ENCODE measurements at regions not wholly inside any gene's neighbourhood (a gene's known extent, or its start where the extent isn't known, plus 50 kb on each side); places are given as distances from the start of the nearest gene placed in this dataset.
"Not testable (repeated sequence)": the region's sequence is repeated elsewhere in the genome, so short reads cannot be mapped to it uniquely, and the experiment has no call there.

DNA sequence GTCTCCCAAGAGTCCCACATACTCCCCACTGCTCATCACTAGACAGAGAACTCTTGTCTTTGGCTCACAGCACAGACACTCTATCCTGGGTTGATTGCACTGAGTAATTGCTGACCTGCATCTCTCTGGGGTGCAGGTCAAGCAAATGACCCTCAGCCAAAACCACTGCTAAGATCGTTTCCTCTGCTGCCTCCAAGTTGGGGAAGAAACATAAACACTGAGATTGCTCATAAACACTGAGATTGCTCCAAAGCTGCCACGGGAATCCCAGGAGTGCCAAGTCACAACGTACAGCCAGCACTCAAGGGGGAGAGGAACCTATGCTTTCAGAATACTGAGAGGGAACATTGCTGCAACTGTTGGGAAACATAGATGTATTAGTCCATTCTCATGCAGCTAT, 1402.1 kb upstream of the ACO1 start:
- ChIA-PET POLR2A (no interaction called here), CTCF (no interaction called here)

DNA sequence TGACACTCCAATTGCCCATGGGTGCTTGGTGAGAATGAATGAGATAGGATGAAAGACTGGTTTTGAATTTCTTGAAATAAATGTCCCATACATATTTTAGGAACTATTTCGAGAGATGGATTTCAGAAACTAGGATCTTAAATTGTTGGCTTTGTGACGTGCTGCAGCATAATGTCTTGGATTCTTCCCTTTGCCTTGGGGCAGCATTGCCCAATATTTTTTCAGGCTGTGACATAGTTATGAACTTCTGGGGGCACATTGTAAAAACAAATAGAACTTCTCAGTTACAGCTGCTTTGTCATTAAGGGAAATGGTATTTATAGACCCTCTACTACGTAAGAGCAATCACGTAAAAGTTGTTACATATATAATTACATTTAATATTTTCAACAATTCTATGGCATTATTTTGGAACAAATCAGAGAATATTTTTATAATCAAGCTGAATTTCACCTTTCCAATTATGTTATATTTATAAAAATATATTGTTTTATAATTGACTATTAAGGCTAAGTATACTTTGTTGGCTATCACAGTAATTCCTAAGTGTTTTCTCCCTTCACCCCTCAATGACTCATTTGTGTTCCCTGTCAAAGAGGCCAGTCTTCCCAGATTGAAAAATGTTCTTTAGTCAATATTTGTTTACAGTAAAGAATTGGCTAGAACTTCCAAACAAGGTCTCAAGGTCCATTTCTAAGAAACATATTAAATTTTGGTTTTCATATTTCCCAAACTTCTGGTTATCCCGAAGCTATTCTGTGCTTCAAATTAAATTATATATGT, 1388.3 kb upstream of the ACO1 start:
- CTCF ChIA-PET = interaction anchor here (1.1 kb wide), 1 partner anchor 7 kb away, joined by 3 read pairs; no protein-coding TSS in a partner anchor
- POLR2A ChIA-PET = no interaction called here

DNA sequence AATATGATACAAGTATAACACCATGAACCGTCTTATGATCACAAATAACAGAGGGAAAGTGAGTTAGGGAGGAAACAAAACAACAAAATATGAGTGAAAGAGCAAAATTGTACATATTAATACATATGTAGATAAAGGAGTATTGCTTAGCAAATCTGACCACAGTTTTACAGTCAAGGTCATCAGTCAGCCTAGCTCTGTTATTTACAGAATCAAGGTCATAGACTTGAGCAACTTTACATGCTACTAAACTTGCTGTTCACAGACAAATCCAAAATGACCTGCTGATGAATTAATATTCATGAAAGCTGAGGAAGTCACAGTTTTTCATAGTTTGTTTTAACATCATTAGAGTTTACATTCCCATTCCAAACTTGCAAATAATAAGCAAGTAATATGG, 1387.7 kb upstream of the ACO1 start:
- ChIA-PET CTCF (no interaction called here), POLR2A (no interaction called here)

DNA sequence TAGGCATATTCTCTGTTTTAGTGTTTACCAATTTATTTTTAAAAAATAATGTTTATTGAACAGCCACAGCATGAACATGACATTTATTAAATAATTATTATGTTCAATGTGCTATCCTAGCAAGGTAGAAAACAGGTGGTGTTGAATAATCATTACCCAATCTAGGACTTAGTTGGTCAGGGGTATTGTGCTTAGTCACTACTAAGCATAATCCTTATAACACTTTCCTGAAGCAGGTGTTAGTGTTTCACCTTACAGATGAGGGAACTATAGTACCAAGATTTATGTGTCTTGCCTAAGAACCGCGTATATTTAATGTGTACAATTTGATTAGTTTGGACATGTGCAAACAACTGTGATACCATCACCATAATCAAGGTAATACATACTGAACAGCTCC, 1387.2 kb upstream of the ACO1 start:
- POLR2A ChIA-PET = no interaction called here
- CTCF ChIA-PET = no interaction called here

DNA sequence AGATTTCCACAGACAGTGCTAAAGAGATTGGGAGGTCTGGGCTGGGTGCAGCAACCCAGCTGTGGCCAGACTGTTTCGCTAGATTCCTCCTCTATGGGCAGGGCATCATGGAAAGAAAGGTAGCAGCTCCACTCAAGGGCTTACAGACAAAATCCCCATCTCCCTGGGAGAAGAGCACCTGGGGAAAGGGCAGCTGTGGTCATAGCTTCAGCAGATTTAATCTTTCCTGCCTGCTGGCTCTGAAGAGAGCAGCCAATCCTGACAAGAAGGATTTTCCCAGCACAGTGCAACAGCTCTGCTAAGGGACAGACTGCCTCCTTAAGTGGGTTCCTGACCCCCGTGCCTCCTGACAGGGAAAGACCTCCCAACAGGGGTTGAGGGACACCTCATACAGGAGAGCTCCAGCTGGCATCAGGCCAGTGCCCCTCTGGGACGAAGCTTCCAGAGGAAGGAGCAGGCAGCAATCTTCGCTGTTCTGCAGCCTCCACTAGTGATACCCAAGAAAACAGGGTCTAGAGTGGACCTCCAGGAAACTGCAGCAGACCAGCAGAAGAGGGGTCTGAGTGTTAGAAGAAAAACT, 1379.3 kb upstream of the ACO1 start:
- POLR2A ChIA-PET = no interaction called here
- CTCF ChIA-PET = no interaction called here

DNA sequence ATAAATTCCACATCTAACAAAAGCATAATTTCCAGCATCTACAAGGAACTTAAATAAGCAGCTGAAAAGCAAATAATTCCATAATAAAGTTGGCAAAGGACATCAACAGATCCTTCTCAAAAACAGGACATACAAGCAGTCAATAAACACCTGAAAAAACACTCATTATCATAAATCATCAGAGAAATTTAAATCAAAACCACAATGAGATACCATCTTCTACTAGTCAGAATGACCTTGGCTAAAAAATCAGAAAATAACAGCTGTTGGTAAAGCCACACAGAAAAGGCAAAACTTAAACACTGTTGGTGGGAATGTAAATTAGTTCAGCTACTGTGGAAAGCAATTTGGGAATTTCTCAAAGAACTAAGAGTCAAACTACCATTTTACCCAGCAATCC, 1371.1 kb upstream of the ACO1 start:
- POLR2A ChIA-PET = no interaction called here
- CTCF ChIA-PET = no interaction called here

DNA sequence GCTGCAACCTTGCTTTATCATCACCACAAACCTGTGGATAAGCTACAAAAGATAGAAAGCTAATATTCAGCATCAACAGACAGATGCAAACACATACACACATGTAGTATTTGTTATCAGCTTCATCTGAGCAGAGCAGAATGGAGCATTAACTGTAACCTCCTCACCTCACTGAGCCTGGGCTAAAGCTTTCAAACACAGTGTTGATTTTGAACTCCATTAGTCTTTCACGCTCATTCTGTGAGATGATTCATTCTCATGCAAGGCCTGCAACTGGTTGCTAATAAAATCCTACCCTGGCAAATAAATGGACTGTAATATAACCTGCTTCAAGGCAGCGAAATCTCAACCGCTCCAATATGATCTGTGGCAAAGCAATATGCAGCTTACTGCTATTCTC, 1360.6 kb upstream of the ACO1 start:
- ChIA-PET CTCF (no interaction called here), POLR2A (no interaction called here)

DNA sequence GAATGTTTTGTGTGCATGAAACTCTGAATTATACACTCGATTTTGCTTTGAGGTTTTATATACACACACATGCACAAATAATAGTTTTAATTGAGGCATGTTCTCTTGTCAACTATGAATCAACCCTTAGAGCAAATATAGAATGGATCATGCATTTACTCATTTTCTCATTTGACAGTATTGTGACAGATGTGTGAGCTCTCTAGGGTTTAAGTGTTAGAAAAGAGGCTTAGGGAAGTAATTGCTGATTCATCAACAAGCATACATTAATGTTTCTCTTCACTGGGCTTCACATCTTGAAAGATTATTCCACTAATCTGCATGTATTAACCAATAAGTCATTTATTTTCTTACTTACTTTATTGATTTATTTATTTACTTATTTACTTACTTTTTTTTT, 1356.8 kb upstream of the ACO1 start:
- POLR2A ChIA-PET = no interaction called here

DNA sequence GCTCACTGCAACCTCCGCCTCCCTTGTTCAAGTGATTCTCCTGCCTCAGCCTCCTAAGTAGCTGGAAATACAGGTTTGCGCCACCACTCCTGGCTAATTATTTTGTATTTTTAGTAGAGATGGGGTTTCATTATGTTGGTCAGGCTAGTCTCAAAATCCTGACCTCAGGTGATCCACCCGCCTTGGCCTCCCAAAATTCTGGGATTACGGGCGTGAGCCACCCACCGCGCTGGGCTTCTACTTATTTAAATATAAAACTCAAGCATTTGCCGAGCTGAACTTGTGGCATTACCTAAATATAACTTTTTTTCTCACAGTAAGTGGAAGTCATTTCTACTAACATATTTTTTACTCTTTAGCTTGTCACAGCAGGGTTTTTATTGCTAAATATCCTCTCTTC, 1356.3 kb upstream of the ACO1 start:
- POLR2A ChIA-PET = no interaction called here

More for the DNA sequence above, 1356.8 kb upstream of the ACO1 start:
- CTCF ChIA-PET = no interaction called here

DNA sequence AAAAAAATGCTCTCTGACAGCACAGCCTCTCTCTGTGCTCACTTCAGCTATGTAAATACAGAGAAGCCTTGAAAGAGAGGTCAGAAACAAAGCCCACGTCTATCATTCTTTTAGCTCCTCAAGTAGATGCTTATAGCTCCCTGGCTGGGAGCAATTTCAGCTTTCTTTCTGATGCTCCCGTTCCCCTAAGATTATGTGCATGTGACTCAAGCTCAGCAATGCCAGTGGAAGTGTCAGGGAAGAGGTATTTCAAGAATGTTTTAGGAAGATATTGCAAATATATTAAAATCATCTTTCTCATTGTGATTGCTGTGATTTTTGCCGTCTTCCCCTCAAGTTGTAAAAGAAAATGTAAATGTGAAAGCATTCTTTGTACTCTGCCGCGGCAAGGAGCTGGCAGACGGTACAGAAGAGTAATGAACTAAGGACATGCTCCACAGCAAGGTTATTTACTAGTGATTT, 1353.7 kb upstream of the ACO1 start:
- ChIA-PET CTCF (no interaction called here), POLR2A (no interaction called here)

More for the DNA sequence above, 1356.3 kb upstream of the ACO1 start:
- CTCF ChIA-PET = no interaction called here

DNA sequence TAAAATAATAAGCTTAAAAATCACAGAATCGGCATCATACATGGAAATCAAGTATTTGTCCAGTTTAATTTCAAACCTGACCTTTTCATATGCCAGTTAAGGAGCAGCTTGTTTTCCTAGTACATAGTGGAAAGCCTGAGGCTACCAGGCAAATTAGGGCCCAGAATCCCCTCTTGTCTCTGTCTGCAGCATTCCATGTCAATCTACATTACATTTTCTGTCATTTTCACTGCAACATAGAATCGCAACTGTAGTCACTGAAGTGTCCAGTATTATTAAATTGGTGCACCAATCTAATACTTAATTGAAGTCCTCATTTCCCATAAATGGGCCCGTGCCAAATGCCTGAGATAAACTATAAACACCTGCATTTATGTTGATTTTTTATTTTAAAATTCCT, 1352.2 kb upstream of the ACO1 start:
- CTCF ChIA-PET = no interaction called here
- POLR2A ChIA-PET = no interaction called here

DNA sequence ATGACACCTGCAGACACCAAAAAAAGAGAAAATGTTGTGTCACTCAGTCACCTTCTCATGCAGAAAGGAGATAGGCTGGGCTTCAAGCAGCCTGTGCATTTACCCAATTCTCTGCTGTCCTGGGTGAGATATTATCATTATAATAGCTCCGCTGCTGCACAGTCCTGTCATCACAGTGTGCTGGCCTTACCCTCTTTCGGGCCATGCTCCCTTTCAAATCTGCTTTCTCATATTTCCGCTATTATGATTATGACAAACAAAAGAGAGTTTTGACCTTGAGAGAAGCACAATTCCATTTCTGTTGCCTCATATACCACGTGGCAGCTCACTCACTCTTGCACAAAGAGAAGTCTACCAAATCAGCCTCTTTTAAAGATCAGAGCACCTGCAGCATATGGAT, 1350.1 kb upstream of the ACO1 start:
- CTCF ChIA-PET = interaction anchor here (1.0 kb wide), 1 partner anchor 9 kb away, joined by 3 read pairs; no protein-coding TSS in a partner anchor
- POLR2A ChIA-PET = no interaction called here

DNA sequence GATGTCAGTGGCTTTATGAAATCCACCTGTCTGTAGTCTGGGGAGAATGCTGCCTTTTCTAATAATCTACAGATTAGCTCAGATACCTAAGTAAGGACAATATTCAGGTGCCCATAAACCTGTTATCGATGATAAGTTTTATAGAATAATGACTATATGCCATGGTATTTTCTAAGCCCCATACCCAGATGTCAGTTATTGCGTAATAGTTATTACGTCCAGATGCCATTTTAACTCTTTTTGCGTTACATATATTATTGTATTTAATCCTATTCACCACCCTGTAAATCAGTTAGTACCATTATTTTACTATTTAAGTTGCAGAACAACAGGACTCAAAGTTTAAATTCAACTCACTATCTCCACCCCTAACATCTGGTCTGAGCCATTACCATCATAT, 1343.9 kb upstream of the ACO1 start:
- ChIA-PET CTCF (no interaction called here), POLR2A (no interaction called here)

DNA sequence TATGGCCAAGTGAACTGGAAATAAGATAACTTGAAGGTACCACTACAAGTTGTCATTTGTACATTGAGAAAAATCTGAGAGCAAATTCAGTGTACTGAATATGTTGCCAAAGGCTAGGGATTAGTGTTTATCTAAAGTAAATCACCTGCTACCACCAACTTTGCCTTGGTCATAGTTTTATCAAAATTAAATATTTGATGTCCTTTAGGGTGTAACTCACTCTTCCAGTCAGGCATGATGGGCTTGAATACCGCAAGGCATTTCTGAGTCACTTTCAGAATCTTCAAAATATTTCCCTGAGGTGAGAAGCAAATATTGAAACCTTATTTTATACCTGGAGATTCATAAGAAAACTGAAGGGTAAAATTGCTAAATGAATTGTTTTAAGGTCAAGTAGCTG, 1338.6 kb upstream of the ACO1 start:
- ChIA-PET CTCF (no interaction called here), POLR2A (no interaction called here)

DNA sequence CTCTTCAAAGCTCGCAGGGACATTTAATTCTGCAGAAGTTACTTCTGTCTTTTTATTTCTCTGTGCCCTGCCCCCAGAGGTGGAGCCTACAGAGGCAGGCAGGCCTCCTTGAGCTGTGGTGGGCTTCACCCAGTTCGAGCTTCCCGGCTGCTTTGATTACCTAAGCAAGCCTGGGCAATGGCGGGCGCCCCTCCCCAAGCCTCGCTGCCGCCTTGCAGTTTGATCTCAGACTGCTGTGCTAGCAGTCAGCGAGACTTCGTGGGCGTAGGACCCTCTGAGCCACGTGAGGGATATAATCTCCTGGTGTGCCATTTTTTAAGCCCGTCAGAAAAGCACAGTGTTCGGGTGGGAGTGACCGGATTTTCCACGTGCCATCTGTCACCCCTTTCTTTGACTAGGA, 1322.9 kb upstream of the ACO1 start:
- CTCF ChIA-PET, POLR2A ChIA-PET: not testable (repeated sequence)

DNA sequence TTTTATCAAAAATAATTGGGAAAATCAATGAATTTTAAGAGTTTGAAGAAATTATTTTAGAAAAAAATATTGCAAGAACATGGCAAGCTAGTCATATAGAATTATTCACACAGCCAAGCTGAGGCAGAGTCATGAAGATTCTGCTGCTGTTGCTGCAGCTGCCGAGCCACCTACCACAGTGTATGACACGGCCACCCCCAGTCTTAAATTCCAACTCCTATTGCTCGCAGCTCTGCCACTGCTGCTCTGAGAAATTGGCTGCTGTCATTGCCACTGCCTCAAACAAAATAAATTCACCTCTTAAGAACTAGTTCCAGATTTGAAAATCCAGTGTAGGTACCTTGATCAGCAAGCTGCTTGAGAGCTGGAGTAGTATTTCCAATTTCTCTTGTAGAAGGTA, 1318.8 kb upstream of the ACO1 start:
- ChIA-PET CTCF (no interaction called here), POLR2A (no interaction called here)

DNA sequence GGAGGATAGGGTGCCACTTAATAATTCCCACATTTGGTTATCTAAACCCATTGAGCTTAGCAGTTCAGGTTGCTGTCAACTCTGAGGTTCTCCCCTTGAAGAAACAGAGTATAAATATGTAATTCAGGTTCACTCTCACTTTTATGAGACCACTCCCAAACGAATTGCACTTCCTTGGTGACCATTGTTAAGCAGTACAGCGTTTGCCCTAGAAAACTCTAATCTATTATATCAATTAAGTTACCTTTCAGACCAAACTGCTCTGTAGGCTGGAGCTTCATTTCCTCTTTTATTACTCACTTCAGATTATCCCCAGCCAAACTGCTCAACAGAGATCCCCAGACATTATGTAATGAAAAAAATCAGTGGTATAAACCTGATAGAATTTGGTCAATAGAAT, 1317.0 kb upstream of the ACO1 start:
- CTCF ChIA-PET = no interaction called here
- POLR2A ChIA-PET = no interaction called here

DNA sequence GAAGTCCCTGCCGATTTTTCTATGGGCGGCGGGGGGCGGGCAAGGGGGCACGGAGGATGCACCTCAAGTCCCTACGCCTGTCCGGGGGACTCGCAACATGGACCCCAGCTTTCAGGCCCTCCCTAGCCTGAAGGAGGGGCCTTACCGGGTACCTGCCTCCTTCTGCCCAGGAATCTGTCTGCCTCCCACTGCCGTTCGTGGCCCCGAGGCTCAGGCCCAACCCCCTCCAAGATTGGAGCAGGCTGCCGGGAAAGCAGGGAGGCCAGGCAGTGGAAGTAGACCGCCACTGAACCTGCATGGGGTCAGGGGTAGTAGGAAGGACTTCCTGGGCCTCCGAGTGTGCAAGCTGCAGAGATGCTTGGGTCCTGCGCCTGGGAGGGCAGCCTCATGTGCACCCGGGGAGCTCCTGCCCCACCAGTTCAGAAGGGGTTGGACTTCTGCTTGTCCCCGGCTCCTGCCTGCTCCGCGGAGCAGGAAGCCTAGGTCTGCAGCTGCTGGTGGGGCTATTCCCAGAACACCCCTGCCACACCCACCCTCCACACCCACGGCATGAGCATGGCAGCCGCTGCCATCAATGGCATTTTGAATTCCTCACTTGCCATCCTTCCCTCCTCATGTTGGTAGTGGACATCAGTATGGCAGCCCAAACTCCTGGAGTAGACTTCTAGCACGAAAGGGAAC, 1312.7 kb upstream of the ACO1 start:
- CTCF ChIA-PET = no interaction called here
- POLR2A ChIA-PET = no interaction called here

DNA sequence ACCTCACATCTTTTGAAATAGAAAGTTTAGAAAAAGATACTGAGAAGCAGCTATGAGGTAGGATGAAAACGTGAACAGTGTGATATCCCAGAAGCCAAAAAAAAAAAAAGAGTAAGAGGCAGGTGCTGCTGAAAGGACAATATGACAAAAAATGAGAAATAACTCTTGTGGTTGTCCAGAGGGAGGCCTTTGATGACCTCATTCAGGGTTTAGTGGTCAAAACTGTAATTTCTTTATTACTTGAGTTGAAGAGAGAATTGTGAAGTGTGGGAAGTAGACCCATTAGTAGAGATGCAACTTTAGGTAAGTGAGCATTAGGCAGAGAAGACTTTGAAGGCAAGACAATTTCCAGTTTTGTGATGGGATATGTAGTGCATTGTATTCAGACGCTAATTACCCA, 1306.3 kb upstream of the ACO1 start:
- CTCF ChIA-PET = no interaction called here
- POLR2A ChIA-PET = no interaction called here

DNA sequence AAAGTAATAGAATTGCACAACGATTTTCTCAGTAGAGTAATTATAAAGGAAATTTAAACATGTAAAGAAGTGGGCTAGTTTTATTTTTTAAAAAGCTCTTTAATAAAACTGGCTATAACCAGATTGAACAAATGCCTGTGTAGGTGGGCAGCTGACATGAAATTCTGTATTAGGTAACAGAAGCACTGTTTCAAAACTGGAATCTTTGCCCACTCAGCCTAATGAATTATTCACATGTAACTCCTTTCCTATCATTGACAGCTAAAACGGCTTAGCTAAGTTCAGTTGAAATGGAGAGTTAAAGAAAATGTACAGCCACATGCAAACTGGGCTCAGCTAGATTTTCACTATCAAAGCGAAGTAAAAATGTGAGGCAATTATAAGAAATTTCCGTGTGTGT, 1300.1 kb upstream of the ACO1 start:
- ChIA-PET CTCF (no interaction called here), POLR2A (no interaction called here)

DNA sequence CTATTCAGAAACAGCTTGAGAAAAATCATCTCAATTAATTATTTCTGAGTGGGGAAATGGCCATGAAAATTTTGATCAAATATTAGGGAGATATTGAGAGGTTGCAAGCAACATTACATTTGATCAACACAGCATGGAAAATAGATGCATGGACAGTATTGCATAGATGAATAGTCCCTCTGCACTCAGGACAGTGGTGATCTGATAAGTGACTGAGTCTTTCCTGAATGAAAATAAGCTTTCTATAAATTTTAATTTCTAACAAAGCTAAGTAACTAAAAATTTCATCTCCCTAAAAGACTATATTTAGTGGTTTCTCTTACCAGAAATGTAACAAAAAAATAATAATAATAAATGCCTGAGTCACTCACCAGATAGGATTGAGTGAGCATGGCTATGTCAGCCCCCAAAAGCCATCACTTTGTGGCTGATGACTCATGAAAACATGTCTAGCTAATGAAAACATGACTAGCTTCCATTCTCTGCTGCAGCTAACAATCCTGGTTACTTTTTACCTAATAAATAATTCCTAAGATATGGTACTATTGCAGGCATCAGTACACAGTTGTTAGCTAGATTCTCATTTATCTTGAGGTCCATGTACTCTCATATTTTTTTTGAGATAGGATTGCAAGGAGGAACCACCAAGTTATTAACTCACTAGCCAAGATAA, 1294.8 kb upstream of the ACO1 start:
- POLR2A ChIA-PET = no interaction called here
- CTCF ChIA-PET = no interaction called here
